ENCODE measurements at regions not wholly inside any gene's neighbourhood (a gene's known extent, or its start where the extent isn't known, plus 50 kb on each side); places are given as distances from the start of the nearest gene placed in this dataset.
"Not testable (repeated sequence)": the region's sequence is repeated elsewhere in the genome, so short reads cannot be mapped to it uniquely, and the experiment has no call there.

DNA sequence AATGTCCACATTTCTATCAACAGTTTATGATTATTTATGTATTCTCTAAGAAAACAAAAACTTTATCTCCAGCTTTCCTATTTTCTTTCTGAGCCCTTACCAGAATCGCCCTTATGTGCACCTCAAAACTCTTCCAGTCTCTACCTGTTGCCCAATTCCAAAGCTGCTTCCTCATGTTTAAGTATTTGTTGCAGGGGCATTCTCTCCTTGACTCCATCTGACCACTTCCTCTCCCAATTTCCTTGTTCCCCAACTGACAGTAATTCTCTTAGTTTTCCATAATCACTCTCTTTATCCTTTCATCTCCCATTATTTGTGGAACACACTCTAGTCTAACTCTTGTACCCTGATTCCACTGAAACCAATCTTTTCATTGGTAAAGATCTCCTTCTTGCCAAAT lies 105.4 kb upstream of the RBBP8 start:
- Histone ChIP-seq H3K27ac (ENCODE audit: low read length) (no peak overlapping the region), H3K9me3 (ENCODE audit: low read length) (no peaks in the 10 kb centered on the region), H3K4me2 (ENCODE audit: low read length) (no peak overlapping the region), H3K9ac (ENCODE audit: low read length) (no peak overlapping the region), H3F3A (ENCODE audit: insufficient read depth, low read length, poor library complexity, severe bottlenecking) (no peaks in the 10 kb centered on the region), H3K36me3 (ENCODE audit: insufficient read depth, low read length) (no peaks in the 10 kb centered on the region), H2AFZ (ENCODE audit: low read depth, low read length) (no peak overlapping the region), H3K27me3 (ENCODE audit: insufficient read depth, low read depth, low read length) (peaks cover 4% of the 10 kb centered on the region), H3K79me2 (replicated peaks; ENCODE audit: insufficient read depth, low read length) (no peaks in the 10 kb centered on the region), H4K20me1 (ENCODE audit: insufficient read depth) (no peaks in the 10 kb centered on the region), H3K4me3 (ENCODE audit: low read length) (no peak overlapping the region), H3K9me2 (ENCODE audit: insufficient read depth, low read length) (no peaks in the 10 kb centered on the region)
- TF ChIP-seq POLR2AphosphoS5 (IDR thresholded peaks at IDR 0.05): no peak
- TF ChIP-seq, protein P1, sequence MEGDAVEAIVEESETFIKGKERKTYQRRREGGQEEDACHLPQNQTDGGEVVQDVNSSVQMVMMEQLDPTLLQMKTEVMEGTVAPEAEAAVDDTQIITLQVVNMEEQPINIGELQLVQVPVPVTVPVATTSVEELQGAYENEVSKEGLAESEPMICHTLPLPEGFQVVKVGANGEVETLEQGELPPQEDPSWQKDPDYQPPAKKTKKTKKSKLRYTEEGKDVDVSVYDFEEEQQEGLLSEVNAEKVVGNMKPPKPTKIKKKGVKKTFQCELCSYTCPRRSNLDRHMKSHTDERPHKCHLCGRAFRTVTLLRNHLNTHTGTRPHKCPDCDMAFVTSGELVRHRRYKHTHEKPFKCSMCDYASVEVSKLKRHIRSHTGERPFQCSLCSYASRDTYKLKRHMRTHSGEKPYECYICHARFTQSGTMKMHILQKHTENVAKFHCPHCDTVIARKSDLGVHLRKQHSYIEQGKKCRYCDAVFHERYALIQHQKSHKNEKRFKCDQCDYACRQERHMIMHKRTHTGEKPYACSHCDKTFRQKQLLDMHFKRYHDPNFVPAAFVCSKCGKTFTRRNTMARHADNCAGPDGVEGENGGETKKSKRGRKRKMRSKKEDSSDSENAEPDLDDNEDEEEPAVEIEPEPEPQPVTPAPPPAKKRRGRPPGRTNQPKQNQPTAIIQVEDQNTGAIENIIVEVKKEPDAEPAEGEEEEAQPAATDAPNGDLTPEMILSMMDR (IDR thresholded peaks at IDR 0.05; ENCODE audit: poor library complexity, severe bottlenecking): no peak
- TF ChIP-seq TAF1 (IDR thresholded peaks at IDR 0.05; ENCODE audit: low read depth): no peak
- TF ChIP-seq, protein P2, sequence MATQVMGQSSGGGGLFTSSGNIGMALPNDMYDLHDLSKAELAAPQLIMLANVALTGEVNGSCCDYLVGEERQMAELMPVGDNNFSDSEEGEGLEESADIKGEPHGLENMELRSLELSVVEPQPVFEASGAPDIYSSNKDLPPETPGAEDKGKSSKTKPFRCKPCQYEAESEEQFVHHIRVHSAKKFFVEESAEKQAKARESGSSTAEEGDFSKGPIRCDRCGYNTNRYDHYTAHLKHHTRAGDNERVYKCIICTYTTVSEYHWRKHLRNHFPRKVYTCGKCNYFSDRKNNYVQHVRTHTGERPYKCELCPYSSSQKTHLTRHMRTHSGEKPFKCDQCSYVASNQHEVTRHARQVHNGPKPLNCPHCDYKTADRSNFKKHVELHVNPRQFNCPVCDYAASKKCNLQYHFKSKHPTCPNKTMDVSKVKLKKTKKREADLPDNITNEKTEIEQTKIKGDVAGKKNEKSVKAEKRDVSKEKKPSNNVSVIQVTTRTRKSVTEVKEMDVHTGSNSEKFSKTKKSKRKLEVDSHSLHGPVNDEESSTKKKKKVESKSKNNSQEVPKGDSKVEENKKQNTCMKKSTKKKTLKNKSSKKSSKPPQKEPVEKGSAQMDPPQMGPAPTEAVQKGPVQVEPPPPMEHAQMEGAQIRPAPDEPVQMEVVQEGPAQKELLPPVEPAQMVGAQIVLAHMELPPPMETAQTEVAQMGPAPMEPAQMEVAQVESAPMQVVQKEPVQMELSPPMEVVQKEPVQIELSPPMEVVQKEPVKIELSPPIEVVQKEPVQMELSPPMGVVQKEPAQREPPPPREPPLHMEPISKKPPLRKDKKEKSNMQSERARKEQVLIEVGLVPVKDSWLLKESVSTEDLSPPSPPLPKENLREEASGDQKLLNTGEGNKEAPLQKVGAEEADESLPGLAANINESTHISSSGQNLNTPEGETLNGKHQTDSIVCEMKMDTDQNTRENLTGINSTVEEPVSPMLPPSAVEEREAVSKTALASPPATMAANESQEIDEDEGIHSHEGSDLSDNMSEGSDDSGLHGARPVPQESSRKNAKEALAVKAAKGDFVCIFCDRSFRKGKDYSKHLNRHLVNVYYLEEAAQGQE (IDR thresholded peaks at IDR 0.05; ENCODE audit: borderline replicate concordance): no peak
- no peak for TF ChIP-seq RAD21 (conservative IDR thresholded peaks at IDR 0.05)
- no peak for TF ChIP-seq EZH2 (IDR thresholded peaks at IDR 0.05; ENCODE audit: borderline replicate concordance, insufficient read depth, low read length, poor library complexity, severe bottlenecking)
- no peak for TF ChIP-seq MXI1 (conservative IDR thresholded peaks at IDR 0.05; ENCODE audit: poor library complexity, severe bottlenecking)
- no peak for TF ChIP-seq SMC3 (conservative IDR thresholded peaks at IDR 0.05; ENCODE audit: poor library complexity)
- no peak for TF ChIP-seq EP300 (conservative IDR thresholded peaks at IDR 0.05; ENCODE audit: poor library complexity, severe bottlenecking)

DNA sequence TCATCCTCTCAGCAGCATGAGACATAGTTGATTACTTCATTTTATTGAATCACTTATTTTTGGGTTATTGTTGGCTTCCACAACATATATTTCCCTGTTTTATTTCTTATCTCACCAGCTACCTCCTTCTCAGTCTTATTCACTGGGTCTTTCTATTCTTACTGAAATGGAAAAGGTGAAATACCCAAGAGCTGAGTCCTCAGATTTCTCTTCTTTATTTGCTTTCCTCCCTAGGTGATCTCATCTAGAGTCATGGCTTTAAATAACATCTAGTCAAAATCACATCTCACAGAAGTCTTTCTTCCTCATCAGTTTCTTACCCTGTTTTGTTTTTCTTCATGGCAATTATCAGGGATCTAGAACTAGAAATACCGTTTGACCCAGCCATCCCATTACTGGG lies 105.0 kb upstream of the RBBP8 start:
- no peaks in the 10 kb centered on the region for H3K36me3 ChIP-seq (ENCODE audit: insufficient read depth, low read length)
- no peak overlapping the region for H3K4me2 ChIP-seq (ENCODE audit: low read length)
- H3K27ac ChIP-seq (ENCODE audit: low read length): no peak overlapping the region
- H3F3A ChIP-seq (ENCODE audit: insufficient read depth, low read length, poor library complexity, severe bottlenecking): no peaks in the 10 kb centered on the region
- H3K79me2 ChIP-seq (replicated peaks; ENCODE audit: insufficient read depth, low read length): no peaks in the 10 kb centered on the region
- H3K9ac ChIP-seq (ENCODE audit: low read length): no peak overlapping the region
- no peaks in the 10 kb centered on the region for H3K9me2 ChIP-seq (ENCODE audit: insufficient read depth, low read length)
- no peaks in the 10 kb centered on the region for H3K9me3 ChIP-seq (ENCODE audit: low read length)
- TF ChIP-seq MXI1 (conservative IDR thresholded peaks at IDR 0.05; ENCODE audit: poor library complexity, severe bottlenecking) (no peak), TAF1 (IDR thresholded peaks at IDR 0.05; ENCODE audit: low read depth) (no peak), EZH2 (IDR thresholded peaks at IDR 0.05; ENCODE audit: borderline replicate concordance, insufficient read depth, low read length, poor library complexity, severe bottlenecking) (no peak), SMC3 (conservative IDR thresholded peaks at IDR 0.05; ENCODE audit: poor library complexity) (no peak), POLR2AphosphoS5 (IDR thresholded peaks at IDR 0.05) (no peak)
- TF ChIP-seq, protein P2 (IDR thresholded peaks at IDR 0.05; ENCODE audit: borderline replicate concordance): no peak
- TF ChIP-seq, protein P1 (IDR thresholded peaks at IDR 0.05; ENCODE audit: poor library complexity, severe bottlenecking): no peak
- peaks cover 4% of the 10 kb centered on the region for H3K27me3 ChIP-seq (ENCODE audit: insufficient read depth, low read depth, low read length)
- H2AFZ ChIP-seq (ENCODE audit: low read depth, low read length): no peak overlapping the region
- H4K20me1 ChIP-seq (ENCODE audit: insufficient read depth): no peaks in the 10 kb centered on the region
- H3K4me3 ChIP-seq (ENCODE audit: low read length): no peak overlapping the region

DNA sequence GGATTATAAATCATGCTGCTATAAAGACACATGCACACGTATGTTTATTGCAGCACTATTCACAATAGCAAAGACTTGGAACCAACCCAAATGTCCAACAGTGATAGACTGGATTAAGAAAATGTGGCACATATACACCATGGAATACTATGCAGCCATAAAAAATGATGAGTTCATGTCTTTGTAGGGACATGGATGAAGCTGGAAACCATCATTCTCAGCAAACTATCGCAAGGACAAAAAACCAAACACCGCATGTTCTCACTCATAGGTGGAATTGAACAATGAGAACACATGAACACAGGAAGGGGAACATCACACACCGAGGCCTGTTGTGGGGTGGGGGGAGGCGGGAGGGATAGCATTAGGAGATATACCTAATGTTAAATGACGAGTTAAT lies 104.5 kb upstream of the RBBP8 start:
- H3K36me3 ChIP-seq (ENCODE audit: insufficient read depth, low read length); H3K4me3 ChIP-seq (ENCODE audit: low read length); H3K4me2 ChIP-seq (ENCODE audit: low read length); H3K9me3 ChIP-seq (ENCODE audit: low read length); H4K20me1 ChIP-seq (ENCODE audit: insufficient read depth); H3K27ac ChIP-seq (ENCODE audit: low read length); H3F3A ChIP-seq (ENCODE audit: insufficient read depth, low read length, poor library complexity, severe bottlenecking); H2AFZ ChIP-seq (ENCODE audit: low read depth, low read length); H3K79me2 ChIP-seq (replicated peaks; ENCODE audit: insufficient read depth, low read length); H3K9ac ChIP-seq (ENCODE audit: low read length); H3K9me2 ChIP-seq (ENCODE audit: insufficient read depth, low read length); H3K27me3 ChIP-seq (ENCODE audit: insufficient read depth, low read depth, low read length): not testable (repeated sequence)

All from neural cell (in vitro differentiated cells).